ENCODE measurements at regions not wholly inside any gene's neighbourhood (a gene's known extent, or its start where the extent isn't known, plus 50 kb on each side); places are given as distances from the start of the nearest gene placed in this dataset.

DNA sequence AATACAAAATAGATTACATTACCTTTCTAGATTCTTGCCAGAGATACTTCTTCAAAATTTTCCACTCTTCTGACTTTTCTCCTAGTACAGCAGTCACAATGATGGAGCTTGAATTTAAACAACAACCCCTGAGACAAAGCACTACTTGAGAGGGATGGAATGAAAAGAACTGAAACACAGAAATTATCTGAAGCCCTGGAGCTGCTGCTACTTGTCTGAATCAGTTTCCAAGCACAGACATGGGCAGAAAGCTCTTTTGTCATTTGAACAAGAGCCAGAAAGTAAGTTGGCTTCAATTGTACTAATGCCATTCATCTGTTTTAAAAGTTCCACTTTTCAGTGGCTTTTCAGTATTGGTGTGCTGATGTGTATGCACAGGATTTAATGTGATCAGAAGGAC is 718.5 kb upstream of the ARPP21 start:
- no peak for TF ChIP-seq CTCF (IDR thresholded peaks at IDR 0.05)
- TF ChIP-seq POLR2A (IDR thresholded peaks at IDR 0.05), result no peak
